Stomach (tissue), 4 donors: ENCODE measurements at regions not wholly inside any gene's neighbourhood (a gene's known extent, or its start where the extent isn't known, plus 50 kb on each side); places are given as distances from the start of the nearest gene placed in this dataset.

Experiments used
- EP300 ChIP-seq: sonication (generic); formaldehyde crosslinking; IDR thresholded peaks from one replicate; pipeline ENCODE4 v1.6.1; 2017; ENCODE audit warnings: antibody characterized with exemption
- POLR2AphosphoS5 ChIP-seq, 3 donors: sonication (generic); formaldehyde crosslinking; IDR thresholded peaks; one replicate each; pipeline ENCODE4 v1.6.1; 2016; ENCODE audit warnings: antibody characterized with exemption in 3 of 3
- TF ChIP-seq, protein P1 (sequence below), 7 experiments: fragments of 450-650 bp in 4 of 7; fragments of 200-600 bp in 3 of 7; sonication (generic) in 3 of 7; IDR thresholded peaks; one replicate each; pipeline ENCODE4 v1.5.1; 2016 to 2019; ENCODE audit warnings: antibody characterized with exemption in 7 of 7, control low read depth in 2 of 7, mild to moderate bottlenecking in 1 of 7

- TF ChIP-seq, protein P1, sequence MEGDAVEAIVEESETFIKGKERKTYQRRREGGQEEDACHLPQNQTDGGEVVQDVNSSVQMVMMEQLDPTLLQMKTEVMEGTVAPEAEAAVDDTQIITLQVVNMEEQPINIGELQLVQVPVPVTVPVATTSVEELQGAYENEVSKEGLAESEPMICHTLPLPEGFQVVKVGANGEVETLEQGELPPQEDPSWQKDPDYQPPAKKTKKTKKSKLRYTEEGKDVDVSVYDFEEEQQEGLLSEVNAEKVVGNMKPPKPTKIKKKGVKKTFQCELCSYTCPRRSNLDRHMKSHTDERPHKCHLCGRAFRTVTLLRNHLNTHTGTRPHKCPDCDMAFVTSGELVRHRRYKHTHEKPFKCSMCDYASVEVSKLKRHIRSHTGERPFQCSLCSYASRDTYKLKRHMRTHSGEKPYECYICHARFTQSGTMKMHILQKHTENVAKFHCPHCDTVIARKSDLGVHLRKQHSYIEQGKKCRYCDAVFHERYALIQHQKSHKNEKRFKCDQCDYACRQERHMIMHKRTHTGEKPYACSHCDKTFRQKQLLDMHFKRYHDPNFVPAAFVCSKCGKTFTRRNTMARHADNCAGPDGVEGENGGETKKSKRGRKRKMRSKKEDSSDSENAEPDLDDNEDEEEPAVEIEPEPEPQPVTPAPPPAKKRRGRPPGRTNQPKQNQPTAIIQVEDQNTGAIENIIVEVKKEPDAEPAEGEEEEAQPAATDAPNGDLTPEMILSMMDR (IDR thresholded peaks at IDR 0.05) = no peak
- TF ChIP-seq POLR2AphosphoS5 (IDR thresholded peaks at IDR 0.05) (no peak), EP300 (no peak)
Observed at GRCh38 chr6:22049002-22049401, 247.8 kb downstream of the PRL start.
